ENCODE measurements at regions not wholly inside any gene's neighbourhood (a gene's known extent, or its start where the extent isn't known, plus 50 kb on each side); places are given as distances from the start of the nearest gene placed in this dataset.
"Not testable (repeated sequence)": the region's sequence is repeated elsewhere in the genome, so short reads cannot be mapped to it uniquely, and the experiment has no call there.

- ATAC-seq (no peak), DNase-seq (ENCODE audit: missing footprints) (no peak)
- intact Hi-C loops (cut with DNase I): no loop called here
Observed at GRCh38 chr12:46492471-46493085, 120.0 kb upstream of the SLC38A2 start.

- no peak for DNase-seq (ENCODE audit: missing footprints)
- ATAC-seq: no peak
Observed at GRCh38 chr12:46491548-46491947, 119.0 kb upstream of the SLC38A2 start.

DNA sequence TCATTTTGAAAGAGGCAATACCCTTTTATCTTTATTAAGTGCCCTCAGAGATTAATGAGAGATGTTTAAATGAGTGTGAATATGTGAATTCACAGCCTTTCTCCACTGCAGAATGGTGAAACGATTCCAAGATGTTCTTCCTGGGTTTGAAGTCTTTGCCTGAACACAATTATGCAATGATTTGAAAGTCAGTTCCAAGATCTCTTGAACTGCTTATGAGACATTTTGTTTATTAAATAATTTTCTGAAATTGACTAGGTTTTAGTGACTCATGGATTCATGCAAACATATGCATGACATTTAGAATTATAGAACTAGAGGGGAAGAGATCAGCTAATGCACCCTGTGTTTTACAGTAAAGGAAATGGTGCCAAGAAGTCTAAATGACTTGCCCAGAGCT is 118.1 kb upstream of the SLC38A2 start:
- ATAC-seq (peak; percentile 60), DNase-seq (ENCODE audit: missing footprints) (no peak)
- intact Hi-C loops (cut with DNase I): no loop called here

More at GRCh38 chr12:46491548-46491947, 119.0 kb upstream of the SLC38A2 start:
- intact Hi-C loops (cut with DNase I): no loop called here

- no peak for DNase-seq (ENCODE audit: missing footprints)
- intact Hi-C loops (cut with DNase I): no loop called here
- peak; percentile 48 for ATAC-seq
Observed at GRCh38 chr12:46489951-46490388, 117.4 kb upstream of the SLC38A2 start.

DNA sequence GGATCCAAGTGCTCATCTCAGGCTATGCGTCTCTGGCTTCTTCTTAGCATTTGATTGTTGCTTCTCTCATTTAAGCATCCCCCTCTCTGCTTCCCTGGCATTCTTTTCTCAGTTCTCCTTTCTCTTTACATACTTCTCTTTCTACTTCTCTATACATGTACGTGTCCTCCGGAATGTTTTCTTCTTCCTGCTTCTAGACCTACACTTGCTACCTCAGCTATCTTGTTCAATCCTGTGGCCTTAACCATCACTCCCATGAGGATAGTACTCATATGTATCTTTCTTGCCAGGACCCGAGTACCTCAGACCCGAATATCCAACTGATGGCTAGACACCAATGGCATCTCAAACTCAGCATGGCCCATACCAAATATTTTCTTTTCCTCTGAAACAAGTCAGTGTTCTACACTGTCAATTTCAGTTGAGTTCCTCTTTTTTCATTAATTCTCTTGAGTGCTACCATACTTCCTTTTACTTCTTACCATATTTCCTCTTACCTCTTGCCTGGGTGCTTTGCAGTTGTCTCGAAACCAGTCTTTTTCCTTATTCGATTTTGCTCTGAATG is 115.1 kb upstream of the SLC38A2 start:
- ATAC-seq (no peak), DNase-seq (ENCODE audit: missing footprints) (no peak)
- intact Hi-C loops (cut with DNase I): no loop called here

- intact Hi-C loops (cut with DNase I): no loop called here
- no peak for ATAC-seq
- no peak for DNase-seq (ENCODE audit: missing footprints)
Observed at GRCh38 chr12:46486588-46486987, 114.0 kb upstream of the SLC38A2 start.

GRCh38 chr12:46485853-46486252 is 113.3 kb upstream of the SLC38A2 start:
- ATAC-seq (no peak), DNase-seq (ENCODE audit: missing footprints) (no peak)
- intact Hi-C loops (cut with DNase I): no loop called here

GRCh38 chr12:46484396-46485061 is 112.0 kb upstream of the SLC38A2 start:
- DNase-seq (ENCODE audit: missing footprints) (no peak), ATAC-seq (no peak)
- intact Hi-C loops (cut with DNase I): no loop called here

GRCh38 chr12:46483572-46484395 is 111.2 kb upstream of the SLC38A2 start:
- intact Hi-C loops (cut with DNase I): no loop called here
- DNase-seq (ENCODE audit: missing footprints) (no peak), ATAC-seq (peak; percentile 49)

- ATAC-seq (no peak), DNase-seq (ENCODE audit: missing footprints) (no peak)
- intact Hi-C loops (cut with DNase I): no loop called here
Observed at GRCh38 chr12:46480724-46481123, 108.2 kb upstream of the SLC38A2 start.

- no peak for ATAC-seq
- intact Hi-C loops (cut with DNase I): no loop called here
Observed at GRCh38 chr12:46480316-46480715, 107.7 kb upstream of the SLC38A2 start.

DNA sequence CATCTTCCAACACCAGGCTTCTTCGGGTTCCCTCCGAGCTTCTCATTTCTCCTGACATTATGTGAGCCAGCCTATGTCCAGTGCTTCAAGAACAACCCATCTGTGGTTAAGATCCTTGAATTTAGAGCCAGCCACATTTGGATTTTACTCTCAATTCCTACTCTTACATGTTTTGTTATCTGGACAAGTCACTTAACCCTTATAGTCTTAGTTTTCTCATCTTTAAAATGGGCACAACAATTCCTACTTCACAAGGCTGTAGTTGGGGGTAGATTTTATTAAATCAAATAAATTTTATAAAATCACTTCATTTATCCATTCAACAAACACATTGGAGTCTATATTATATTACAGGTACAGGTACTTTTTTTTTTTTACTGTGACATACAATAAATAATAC is 105.5 kb upstream of the SLC38A2 start:
- DNase-seq (ENCODE audit: missing footprints) (no peak), ATAC-seq (no peak)
- intact Hi-C loops (cut with DNase I): no loop called here

More at GRCh38 chr12:46480316-46480715, 107.7 kb upstream of the SLC38A2 start:
- no peak for DNase-seq (ENCODE audit: missing footprints)

DNA sequence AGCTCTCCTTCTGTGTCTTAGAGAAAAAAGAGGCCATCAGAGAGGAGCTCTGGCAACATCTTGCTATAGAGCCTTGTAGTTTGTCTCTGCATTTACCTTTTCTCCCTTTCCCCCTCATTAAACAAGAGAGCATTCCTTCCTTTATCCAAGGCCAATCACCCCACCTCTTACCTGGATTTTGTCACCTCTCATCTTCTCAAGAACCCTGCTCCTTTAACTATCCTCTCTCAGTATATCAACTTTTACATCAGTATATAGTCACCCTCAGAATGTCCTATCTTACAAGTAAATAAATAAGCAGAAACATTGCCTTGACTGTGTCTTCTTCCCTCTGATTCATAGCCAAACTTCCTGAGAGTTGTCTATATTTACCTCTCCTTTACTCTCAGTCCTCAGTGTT is 105.0 kb upstream of the SLC38A2 start:
- ATAC-seq (no peak), DNase-seq (ENCODE audit: missing footprints) (no peak)
- intact Hi-C loops (cut with DNase I): no loop called here

GRCh38 chr12:46475972-46476645 is 103.5 kb upstream of the SLC38A2 start:
- intact Hi-C loops (cut with DNase I): no loop called here
- ATAC-seq (no peak), DNase-seq (ENCODE audit: missing footprints) (no peak)

GRCh38 chr12:46474385-46474784 is 101.8 kb upstream of the SLC38A2 start:
- intact Hi-C loops (cut with DNase I): loop anchor here (5.0 kb wide), 3 partner anchors 48 to 183 kb away; no protein-coding TSS in a partner anchor
- not testable (repeated sequence) for DNase-seq (ENCODE audit: missing footprints); ATAC-seq

DNA sequence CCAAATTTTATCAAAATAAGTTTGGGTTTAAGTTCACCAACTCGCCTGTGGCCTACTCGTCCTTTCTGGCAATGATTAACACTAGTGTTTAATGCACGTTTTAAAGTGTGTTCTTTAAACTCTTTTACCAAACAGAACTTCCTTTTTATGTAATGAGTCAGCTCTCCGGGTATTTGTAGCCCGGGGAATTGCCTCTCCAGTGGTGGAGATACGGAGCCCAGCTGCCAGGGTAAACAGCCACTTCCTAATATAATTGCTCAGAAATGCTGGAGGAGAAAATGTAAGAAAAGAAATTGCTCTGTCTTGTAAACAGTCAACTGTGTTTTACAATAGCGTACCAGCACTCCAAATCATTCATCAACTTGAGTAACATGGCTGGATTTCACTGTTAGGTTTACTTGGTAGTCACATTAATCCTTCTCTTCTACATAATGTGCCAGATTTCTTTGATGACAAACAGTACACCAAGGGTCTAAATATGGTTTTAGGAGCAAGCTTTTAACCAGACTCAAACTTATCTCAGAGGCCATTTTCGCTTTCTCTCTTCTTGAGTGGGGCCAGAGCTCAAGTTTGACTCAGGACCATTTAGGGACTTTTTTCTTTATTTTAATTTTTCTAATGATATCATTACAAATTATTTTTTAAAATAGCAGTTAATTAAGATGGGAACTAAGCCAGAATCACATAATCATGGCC is 101.2 kb upstream of the SLC38A2 start:
- ATAC-seq (peak; percentile 87), DNase-seq (ENCODE audit: missing footprints) (no peak)
- intact Hi-C loops (cut with DNase I): loop anchor here (5.0 kb wide), 3 partner anchors 49 to 184 kb away; no protein-coding TSS in a partner anchor

- ATAC-seq (no peak), DNase-seq (ENCODE audit: missing footprints) (no peak)
- intact Hi-C loops (cut with DNase I): loop anchor here (5.0 kb wide), 3 partner anchors 49 to 184 kb away; no protein-coding TSS in a partner anchor
Observed at GRCh38 chr12:46472893-46473633, 100.5 kb upstream of the SLC38A2 start.
